GM12878 (cell line): ENCODE measurements at regions not wholly inside any gene's neighbourhood (a gene's known extent, or its start where the extent isn't known, plus 50 kb on each side); places are given as distances from the start of the nearest gene placed in this dataset.

ENCODE experiments used
- ATAC-seq: fragments of 200-7000 bp; cut with Tn5 transposase; 3 replicates; pipeline ENCODE4 v1.9.1; 2020; ENCODE audit warnings: mild to moderate bottlenecking, moderate library complexity
- BruUV-seq: library from RNA; stranded (reverse); fragments of 400-500 nt; replicated peaks from 2 replicates; lab custom pipeline; 2021; lab: Mats Ljungman, UMichigan
- CTCF ChIA-PET: fragments of 300-600 bp; sonication (Branson Sonifier 250); formaldehyde crosslinking; extraction: SDS; loops from one replicate; lab custom pipeline; 2021; ENCODE audit warnings: inconsistent platforms; lab: Yijun Ruan, JAX
- POLR2A ChIA-PET: fragments of 350-600 bp; formaldehyde crosslinking; extraction: SDS; loops from one replicate; lab custom pipeline; 2021; ENCODE audit warnings: inconsistent platforms; lab: Charles Lee
- RAD21 ChIA-PET: fragments of 300-600 bp; sonication (Branson Sonifier 250); formaldehyde crosslinking; loops from one replicate; lab custom pipeline; 2023; ENCODE audit warnings: antibody characterized with exemption; ENCODE audit not compliant: unreplicated experiment; lab: Charles Lee
- SMC1A ChIA-PET: fragments of 300-600 bp; sonication (Branson Sonifier 250); formaldehyde crosslinking; loops from one replicate; lab custom pipeline; 2023; ENCODE audit not compliant: unreplicated experiment, uncharacterized antibody; lab: Charles Lee
- DNase-seq: peaks from one replicate; pipeline ENCODE4 v3.0.0-alpha.2; 2011; ENCODE audit warnings: low read depth, low spot score
- FAIRE-seq: peaks from 3 replicates; lab custom pipeline; 2011; peaks lifted over from hg19 to GRCh38; lab: Jason Lieb, UNC
- H2AFZ ChIP-seq: 2 replicates; pipeline ENCODE4 v1.6.0; 2011; ENCODE audit warnings: low read depth, low read length, control low read depth; ENCODE audit not compliant: control insufficient read depth
- H3K27ac ChIP-seq: 2 replicates; pipeline ENCODE4 v1.5.1; 2011; ENCODE audit warnings: control low read depth; ENCODE audit not compliant: control insufficient read depth, insufficient read depth
- H3K27me3 ChIP-seq, 2 experiments: replicated peaks in 1 of 2; 2 replicates each; pipeline versions ENCODE4 v1.6.0 to v1.6.1; 2011; ENCODE audit warnings: low read length in 1 of 2; ENCODE audit not compliant: control insufficient read depth in 2 of 2, insufficient read depth in 2 of 2
- H3K36me3 ChIP-seq, 2 experiments: 2 replicates each; pipeline ENCODE4 v1.5.1; 2011; ENCODE audit warnings: low read length in 1 of 2; ENCODE audit not compliant: control insufficient read depth in 2 of 2, insufficient read depth in 2 of 2
- H3K4me1 ChIP-seq: 2 replicates; pipeline ENCODE4 v1.6.1; 2011; ENCODE audit warnings: mild to moderate bottlenecking, low read length, moderate library complexity, mixed read lengths; ENCODE audit not compliant: control insufficient read depth, insufficient read depth
- H3K4me2 ChIP-seq: 2 replicates; pipeline ENCODE4 v1.6.0; 2011; ENCODE audit warnings: control low read depth; ENCODE audit not compliant: control insufficient read depth, insufficient read depth
- H3K4me3 ChIP-seq: fragments of 200-600 bp; sonication (generic); 2 replicates; pipeline ENCODE4 v1.5.1; 2016
- H3K79me2 ChIP-seq: 2 replicates; pipeline ENCODE4 v1.6.0; 2011; ENCODE audit warnings: low read length; ENCODE audit not compliant: control insufficient read depth, insufficient read depth
- H3K9ac ChIP-seq: 2 replicates; pipeline ENCODE4 v1.8.0; 2011; ENCODE audit warnings: low read length, control low read depth, mixed read lengths; ENCODE audit not compliant: control insufficient read depth, insufficient read depth
- H3K9me3 ChIP-seq: replicated peaks from 3 replicates; pipeline ENCODE4 v1.5.1; 2011; ENCODE audit warnings: mild to moderate bottlenecking, low read length; ENCODE audit not compliant: control insufficient read depth, insufficient read depth
- H4K20me1 ChIP-seq: 2 replicates; pipeline ENCODE4 v1.6.0; 2011; ENCODE audit not compliant: control insufficient read depth, insufficient read depth
- FOS ChIP-seq: IDR thresholded peaks from 3 replicates; pipeline ENCODE4 v1.6.1; 2011; ENCODE audit warnings: borderline replicate concordance; ENCODE audit not compliant: insufficient read length; ENCODE audit errors: extremely low read depth
- FOXM1 ChIP-seq: IDR thresholded peaks from 2 replicates; pipeline ENCODE4 v1.6.1; 2012; ENCODE audit warnings: low read depth, mild to moderate bottlenecking, inconsistent platforms, low read length, moderate library complexity
- MYB ChIP-seq: fragments of 150-350 bp; IDR thresholded peaks from 2 replicates; pipeline ENCODE4 v1.6.1; 2014; ENCODE audit warnings: mild to moderate bottlenecking, low read depth, low read length, borderline replicate concordance
- SPI1 ChIP-seq: IDR thresholded peaks from 2 replicates; pipeline ENCODE4 v1.6.1; 2011; ENCODE audit warnings: low read depth, mild to moderate bottlenecking, low read length, moderate library complexity, borderline replicate concordance; ENCODE audit not compliant: insufficient read depth
- SREBF2 ChIP-seq: IDR thresholded peaks from 2 replicates; pipeline ENCODE4 v1.6.1; 2012; ENCODE audit warnings: mild to moderate bottlenecking, low read length
- STAT3 ChIP-seq: IDR thresholded peaks from 2 replicates; pipeline ENCODE4 v1.6.1; 2011; ENCODE audit warnings: low read depth, low read length, improper control_type of control experiment
- WGBS: methylation state at CpG from one replicate; pipeline ENCODE4 v1.1.6; 2016; ENCODE audit warnings: low lambda C conversion rate; ENCODE audit not compliant: insufficient replicate concordance, insufficient coverage; ENCODE audit errors: missing lambda C conversion rate; 5-methylcytosine and 5-hydroxymethylcytosine counted together
- in situ Hi-C: fragments of 300-500 bp; cut with MboI; formaldehyde crosslinking; loops from 9 replicates; pipeline ENCODE4 v1.14.3; 2018; ENCODE audit warnings: mixed read lengths
- intact Hi-C: fragments of 100-400 bp; cut with micrococcal nuclease; formaldehyde crosslinking; loops from one replicate; pipeline ENCODE4 v1.14.2; 2022; ENCODE audit not compliant: unreplicated experiment
- TF ChIP-seq, protein P1 (sequence below): fragments of 450-650 bp; IDR thresholded peaks from 2 replicates; pipeline ENCODE4 v1.6.1; 2017; ENCODE audit warnings: borderline replicate concordance
- TF ChIP-seq, protein P2 (sequence below), 3 experiments: IDR thresholded peaks in 2 of 3; conservative IDR thresholded peaks in 1 of 3; 2 replicates each; pipeline ENCODE4 v1.5.1; 2011; ENCODE audit warnings: low read depth in 3 of 3, low read length in 3 of 3, mild to moderate bottlenecking in 3 of 3, control low read depth in 2 of 3, moderate library complexity in 2 of 3, inconsistent platforms in 1 of 3, mixed read lengths in 1 of 3; ENCODE audit not compliant: control insufficient read depth in 2 of 3, insufficient read depth in 1 of 3; ENCODE audit errors: extremely low read depth in 1 of 3
- TF ChIP-seq, protein P3 (sequence below): fragments of 450-650 bp; conservative IDR thresholded peaks from 2 replicates; pipeline ENCODE4 v1.6.1; 2017; ENCODE audit warnings: mild to moderate bottlenecking, moderate library complexity

DNA sequence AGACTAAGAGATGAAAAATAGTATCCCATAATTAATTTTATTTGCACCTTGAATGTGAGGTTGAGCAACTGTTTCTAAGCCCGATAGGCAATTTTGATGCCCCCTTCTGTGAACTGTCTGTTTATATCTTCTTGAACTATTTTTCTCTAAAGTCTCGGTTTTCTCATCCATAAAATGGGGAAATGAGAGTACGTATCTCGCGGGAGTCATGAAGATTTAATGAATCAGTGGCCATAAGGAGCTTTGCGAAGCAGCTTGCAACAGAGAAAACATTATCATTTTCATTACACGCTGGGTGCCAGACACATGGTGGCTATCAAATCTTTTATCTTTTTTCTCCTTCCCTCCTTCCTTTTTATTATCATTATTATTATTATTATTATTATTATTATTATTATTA lies 108.1 kb upstream of the CARD11 start:
- DNase-seq (no peak), FAIRE-seq (no peak), ATAC-seq (no peak)
- Histone ChIP-seq H3K27ac (no peak overlapping the region), H3K4me2 (no peak overlapping the region), H4K20me1 (no peaks in the 10 kb centered on the region), H3K4me3 (no peak overlapping the region), H2AFZ (no peak overlapping the region), H3K4me1 (no peaks in the 10 kb centered on the region), H3K9ac (no peak overlapping the region), H3K79me2 (no peaks in the 10 kb centered on the region), H3K27me3 (no peaks in the 10 kb centered on the region), H3K36me3 (no peaks in the 10 kb centered on the region), H3K9me3 (no peaks in the 10 kb centered on the region)
- POLR2A ChIA-PET, result interaction anchor here (0.6 kb wide), 1 partner anchor 586 kb away, joined by 3 read pairs; no protein-coding TSS in a partner anchor
- TF ChIP-seq STAT3 (no peak), SPI1 (peak; percentile 65; the same call in 1 of the 2 replicates)
- TF ChIP-seq, protein P1, sequence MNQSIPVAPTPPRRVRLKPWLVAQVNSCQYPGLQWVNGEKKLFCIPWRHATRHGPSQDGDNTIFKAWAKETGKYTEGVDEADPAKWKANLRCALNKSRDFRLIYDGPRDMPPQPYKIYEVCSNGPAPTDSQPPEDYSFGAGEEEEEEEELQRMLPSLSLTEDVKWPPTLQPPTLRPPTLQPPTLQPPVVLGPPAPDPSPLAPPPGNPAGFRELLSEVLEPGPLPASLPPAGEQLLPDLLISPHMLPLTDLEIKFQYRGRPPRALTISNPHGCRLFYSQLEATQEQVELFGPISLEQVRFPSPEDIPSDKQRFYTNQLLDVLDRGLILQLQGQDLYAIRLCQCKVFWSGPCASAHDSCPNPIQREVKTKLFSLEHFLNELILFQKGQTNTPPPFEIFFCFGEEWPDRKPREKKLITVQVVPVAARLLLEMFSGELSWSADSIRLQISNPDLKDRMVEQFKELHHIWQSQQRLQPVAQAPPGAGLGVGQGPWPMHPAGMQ, result no peak
- in situ Hi-C loops (no loop called here), intact Hi-C loops (loop anchor here (10.0 kb wide), 1 partner anchor 487 kb away; no protein-coding TSS in a partner anchor)
- RAD21 ChIA-PET, result interaction anchor here (0.6 to 1.6 kb wide), 7 partner anchors 65 to 287 kb away, joined by 3 to 7 read pairs (median 4); no protein-coding TSS in a partner anchor
- SMC1A ChIA-PET, result interaction anchor here (0.9 to 2.6 kb wide), 7 partner anchors 39 to 286 kb away, joined by 3 to 22 read pairs (median 3); no protein-coding TSS in a partner anchor
- CTCF ChIA-PET, result interaction anchor here (1.5 to 4.0 kb wide), 3 partner anchors 86 to 286 kb away, joined by 6 to 20 read pairs (median 8); no protein-coding TSS in a partner anchor
- WGBS, result 53% methylated on average over 7 of the region's 7 CpGs
- no TSS peak for BruUV-seq

DNA sequence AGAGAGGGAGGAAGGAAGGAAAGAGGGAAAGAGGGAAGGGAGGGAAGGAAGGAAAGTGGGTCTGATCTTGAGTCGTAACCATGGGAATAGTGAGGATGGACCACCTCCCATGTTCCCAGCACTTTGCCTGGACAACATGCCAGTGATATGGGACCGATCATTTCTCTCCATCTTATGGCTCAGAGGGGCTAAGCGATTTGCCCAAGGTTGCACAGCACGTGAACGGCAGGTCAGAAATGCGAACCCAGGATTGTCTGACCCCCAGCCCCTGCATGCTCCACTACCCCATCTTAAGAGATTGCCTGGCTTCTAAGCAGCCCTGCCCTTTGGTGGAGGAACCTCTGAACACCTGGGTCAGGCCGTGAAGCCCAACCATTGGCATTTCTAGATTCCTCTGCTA lies 109.0 kb upstream of the CARD11 start:
- ATAC-seq (no peak), FAIRE-seq (no peak), DNase-seq (no peak)
- no peaks in the 10 kb centered on the region for H3K4me1 ChIP-seq
- no peak overlapping the region for H3K4me3 ChIP-seq
- H3K4me2 ChIP-seq, result no peak overlapping the region
- intact Hi-C loops (loop anchor here (10.0 kb wide), 1 partner anchor 488 kb away; no protein-coding TSS in a partner anchor), in situ Hi-C loops (no loop called here)
- 66% methylated on average over 7 of the region's 7 CpGs for WGBS
- H3K27ac ChIP-seq, result no peak overlapping the region
- H4K20me1 ChIP-seq, result no peaks in the 10 kb centered on the region
- POLR2A ChIA-PET, result no interaction called here
- H3K9me3 ChIP-seq, result no peaks in the 10 kb centered on the region
- RAD21 ChIA-PET, result interaction anchor here (0.7 to 1.6 kb wide), 4 partner anchors 66 to 287 kb away, joined by 3 to 7 read pairs (median 4); no protein-coding TSS in a partner anchor
- H3K36me3 ChIP-seq, result no peaks in the 10 kb centered on the region
- H3K79me2 ChIP-seq, result no peaks in the 10 kb centered on the region
- SMC1A ChIA-PET, result interaction anchor here (0.9 to 2.6 kb wide), 5 partner anchors 40 to 287 kb away, joined by 3 to 22 read pairs (median 3); no protein-coding TSS in a partner anchor
- no TSS peak for BruUV-seq
- no peaks in the 10 kb centered on the region for H3K27me3 ChIP-seq
- H2AFZ ChIP-seq, result no peak overlapping the region
- no peak overlapping the region for H3K9ac ChIP-seq
- CTCF ChIA-PET, result interaction anchor here (1.5 to 4.0 kb wide), 3 partner anchors 87 to 287 kb away, joined by 6 to 20 read pairs (median 8); no protein-coding TSS in a partner anchor
- TF ChIP-seq, protein P2, sequence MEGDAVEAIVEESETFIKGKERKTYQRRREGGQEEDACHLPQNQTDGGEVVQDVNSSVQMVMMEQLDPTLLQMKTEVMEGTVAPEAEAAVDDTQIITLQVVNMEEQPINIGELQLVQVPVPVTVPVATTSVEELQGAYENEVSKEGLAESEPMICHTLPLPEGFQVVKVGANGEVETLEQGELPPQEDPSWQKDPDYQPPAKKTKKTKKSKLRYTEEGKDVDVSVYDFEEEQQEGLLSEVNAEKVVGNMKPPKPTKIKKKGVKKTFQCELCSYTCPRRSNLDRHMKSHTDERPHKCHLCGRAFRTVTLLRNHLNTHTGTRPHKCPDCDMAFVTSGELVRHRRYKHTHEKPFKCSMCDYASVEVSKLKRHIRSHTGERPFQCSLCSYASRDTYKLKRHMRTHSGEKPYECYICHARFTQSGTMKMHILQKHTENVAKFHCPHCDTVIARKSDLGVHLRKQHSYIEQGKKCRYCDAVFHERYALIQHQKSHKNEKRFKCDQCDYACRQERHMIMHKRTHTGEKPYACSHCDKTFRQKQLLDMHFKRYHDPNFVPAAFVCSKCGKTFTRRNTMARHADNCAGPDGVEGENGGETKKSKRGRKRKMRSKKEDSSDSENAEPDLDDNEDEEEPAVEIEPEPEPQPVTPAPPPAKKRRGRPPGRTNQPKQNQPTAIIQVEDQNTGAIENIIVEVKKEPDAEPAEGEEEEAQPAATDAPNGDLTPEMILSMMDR (IDR thresholded peaks at IDR 0.05 in 2 of 3, conservative IDR thresholded peaks at IDR 0.05 in 1 of 3; ENCODE audit: control insufficient read depth in 2 of 3, extremely low read depth in 1 of 3, insufficient read depth in 1 of 3, low read depth in 3 of 3, low read length in 3 of 3), result no peak
- TF ChIP-seq, protein P3, sequence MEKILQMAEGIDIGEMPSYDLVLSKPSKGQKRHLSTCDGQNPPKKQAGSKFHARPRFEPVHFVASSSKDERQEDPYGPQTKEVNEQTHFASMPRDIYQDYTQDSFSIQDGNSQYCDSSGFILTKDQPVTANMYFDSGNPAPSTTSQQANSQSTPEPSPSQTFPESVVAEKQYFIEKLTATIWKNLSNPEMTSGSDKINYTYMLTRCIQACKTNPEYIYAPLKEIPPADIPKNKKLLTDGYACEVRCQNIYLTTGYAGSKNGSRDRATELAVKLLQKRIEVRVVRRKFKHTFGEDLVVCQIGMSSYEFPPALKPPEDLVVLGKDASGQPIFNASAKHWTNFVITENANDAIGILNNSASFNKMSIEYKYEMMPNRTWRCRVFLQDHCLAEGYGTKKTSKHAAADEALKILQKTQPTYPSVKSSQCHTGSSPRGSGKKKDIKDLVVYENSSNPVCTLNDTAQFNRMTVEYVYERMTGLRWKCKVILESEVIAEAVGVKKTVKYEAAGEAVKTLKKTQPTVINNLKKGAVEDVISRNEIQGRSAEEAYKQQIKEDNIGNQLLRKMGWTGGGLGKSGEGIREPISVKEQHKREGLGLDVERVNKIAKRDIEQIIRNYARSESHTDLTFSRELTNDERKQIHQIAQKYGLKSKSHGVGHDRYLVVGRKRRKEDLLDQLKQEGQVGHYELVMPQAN, result no peak
- TF ChIP-seq SREBF2 (no peak), FOS (no peak), FOXM1 (no peak), MYB (no peak)
